Renal pelvis (tissue), 1 donor: ENCODE measurements at regions not wholly inside any gene's neighbourhood (a gene's known extent, or its start where the extent isn't known, plus 50 kb on each side); places are given as distances from the start of the nearest gene placed in this dataset.
"Not testable (repeated sequence)": the region's sequence is repeated elsewhere in the genome, so short reads cannot be mapped to it uniquely, and the experiment has no call there.

ENCODE experiments used
- DNase-seq: peaks from one replicate; pipeline ENCODE4 v3.0.0-alpha.2; 2013

DNA sequence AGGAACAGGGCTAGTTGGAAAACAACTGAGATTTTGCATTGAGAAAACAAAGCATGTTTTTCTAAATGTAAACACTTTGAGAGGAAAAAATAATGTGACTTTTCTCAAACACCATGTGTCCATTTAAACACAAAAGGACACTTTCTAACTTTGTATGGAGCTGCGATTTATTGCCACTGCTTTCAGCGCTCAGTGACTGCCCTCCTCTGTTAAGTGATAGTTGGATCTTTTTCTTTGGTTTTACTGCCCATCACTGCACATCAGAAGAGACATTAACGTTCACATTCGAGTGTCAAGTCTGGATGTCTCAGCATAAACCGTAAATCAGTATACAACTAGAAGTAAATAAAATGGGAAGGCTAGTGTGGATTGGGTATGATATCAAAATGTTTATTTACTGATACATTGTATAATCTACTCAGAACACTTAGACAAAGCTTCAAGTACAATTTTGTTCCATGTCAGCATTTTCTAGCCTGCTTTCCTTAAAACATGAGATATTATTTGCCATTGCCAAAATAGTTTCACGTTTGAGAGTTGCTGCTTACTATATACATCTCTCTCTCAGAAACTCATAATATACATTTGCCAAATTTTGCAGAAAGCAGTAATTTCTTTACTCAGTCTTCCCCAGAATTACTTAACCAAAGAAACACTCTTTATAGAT, 237.6 kb downstream of the IKZF2 start:
- DNase-seq = no peak

DNA sequence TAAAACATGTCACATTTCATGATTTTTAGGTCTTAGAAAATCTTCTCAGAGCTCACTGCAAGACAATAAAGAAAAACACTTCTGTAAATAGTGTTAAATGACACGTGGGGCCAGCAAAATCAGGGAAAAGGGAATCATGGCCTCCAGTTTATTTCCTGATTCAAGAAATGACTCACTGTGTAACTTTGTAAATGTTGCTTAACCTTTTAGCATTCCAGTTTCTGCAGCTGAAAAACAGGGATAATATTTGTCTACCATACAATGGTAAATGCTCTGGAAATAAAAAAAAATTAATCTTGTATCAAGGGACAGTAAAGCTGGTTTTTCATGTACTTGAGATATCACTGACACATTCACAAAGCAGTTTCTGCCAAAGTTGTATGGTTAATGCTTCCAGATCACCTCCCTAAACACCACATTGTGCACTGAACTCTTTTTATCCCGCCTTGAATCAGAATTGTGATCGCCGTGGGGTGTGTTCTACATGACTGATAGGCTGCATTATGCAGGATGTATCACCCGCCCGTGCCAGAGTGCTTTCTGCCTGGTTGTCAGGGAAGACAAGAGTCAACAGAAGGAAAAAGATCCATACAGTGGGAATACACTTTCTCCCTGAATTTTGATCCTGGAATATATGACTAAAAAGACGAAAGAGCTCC, 238.8 kb downstream of the IKZF2 start:
- no peak for DNase-seq

DNA sequence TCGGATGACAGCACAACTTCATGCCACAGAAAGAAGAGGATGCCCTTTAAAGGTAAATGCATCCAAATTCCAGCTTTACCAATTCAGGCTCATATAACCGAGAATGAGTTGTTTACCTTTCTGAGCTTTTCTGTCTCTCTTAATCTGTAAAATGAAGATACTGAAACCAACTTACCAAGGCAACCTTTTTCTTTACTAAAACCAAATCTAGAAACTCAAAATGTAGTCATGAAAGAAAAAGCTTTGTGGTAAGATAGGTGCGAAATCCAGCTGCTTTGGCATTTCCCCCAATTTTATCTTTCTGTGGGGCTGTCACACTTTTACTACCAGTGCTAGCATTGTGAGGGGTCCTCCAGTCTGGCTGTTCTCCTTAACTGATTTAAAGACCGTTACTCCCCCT, 240.4 kb downstream of the IKZF2 start:
- no peak for DNase-seq

DNA sequence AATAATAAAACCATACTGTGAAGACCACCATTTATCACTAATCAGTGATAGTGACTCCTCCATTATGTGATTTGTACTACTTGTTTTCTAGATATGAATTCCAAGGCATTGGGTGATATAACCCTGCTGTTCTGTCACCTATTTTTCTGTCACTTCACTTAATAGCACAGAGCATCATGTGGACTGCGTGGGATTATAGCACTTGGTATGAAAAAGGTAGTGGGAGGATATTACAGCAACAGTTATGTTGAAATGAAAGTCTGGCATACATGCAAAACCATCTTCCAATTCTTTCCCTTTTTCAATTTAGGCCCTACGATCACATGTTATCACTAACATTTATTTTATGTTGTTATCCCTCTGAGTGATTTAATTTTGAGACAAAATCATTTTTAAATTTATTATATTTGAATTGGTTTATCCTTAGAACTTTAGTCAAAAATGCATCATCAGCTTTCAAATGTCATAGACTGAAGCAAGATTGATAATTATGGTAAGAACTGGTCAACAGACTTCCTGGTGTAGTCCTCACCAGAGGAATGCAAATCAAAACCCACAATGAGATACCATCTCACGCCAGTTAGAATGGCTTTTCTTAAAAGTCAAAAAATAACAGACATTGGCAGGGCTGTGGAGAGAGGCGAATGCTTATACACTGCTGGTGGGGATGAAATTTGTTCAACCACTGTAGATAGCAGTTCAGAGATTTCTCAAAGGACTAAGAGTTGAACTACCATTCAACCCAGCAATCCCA, 242.6 kb downstream of the IKZF2 start:
- no peak for DNase-seq

DNA sequence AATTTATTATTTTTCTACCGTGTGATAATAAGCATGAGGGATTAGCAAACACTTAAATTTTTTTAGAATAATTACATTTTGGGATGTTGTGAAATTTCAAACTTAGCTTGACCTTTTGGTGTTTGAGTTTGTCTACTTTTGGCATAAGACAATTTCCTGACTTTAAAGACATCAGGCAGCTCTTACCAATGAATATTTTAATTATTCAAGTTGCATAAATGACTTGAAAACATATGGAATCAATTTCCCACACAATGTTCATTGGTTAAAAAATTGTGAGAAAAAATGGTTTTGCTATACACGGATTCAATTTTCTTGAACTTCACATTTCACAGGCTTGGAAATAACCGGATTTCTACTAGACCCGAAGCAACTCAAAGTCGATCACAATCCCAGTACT, 243.4 kb downstream of the IKZF2 start:
- DNase-seq = no peak

DNA sequence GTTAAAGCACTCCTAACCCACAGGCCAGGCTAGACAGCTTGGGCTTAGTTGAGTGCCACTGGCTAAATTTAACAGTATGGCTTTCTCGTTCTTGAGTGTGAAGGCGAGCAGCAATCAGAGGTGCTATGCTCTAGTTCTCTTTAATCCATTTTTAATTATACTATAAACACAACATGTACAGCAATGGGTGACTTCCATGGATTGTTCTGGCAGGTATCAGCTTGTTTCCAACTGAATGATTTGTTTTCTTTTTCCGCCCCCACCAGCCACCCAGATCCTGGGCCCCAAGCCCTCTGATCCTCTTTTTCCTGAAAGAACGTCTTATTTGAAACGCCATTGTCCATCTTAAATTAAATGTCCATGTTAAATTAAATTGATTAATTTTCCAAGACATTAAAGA, 244.8 kb downstream of the IKZF2 start:
- DNase-seq = no peak

DNA sequence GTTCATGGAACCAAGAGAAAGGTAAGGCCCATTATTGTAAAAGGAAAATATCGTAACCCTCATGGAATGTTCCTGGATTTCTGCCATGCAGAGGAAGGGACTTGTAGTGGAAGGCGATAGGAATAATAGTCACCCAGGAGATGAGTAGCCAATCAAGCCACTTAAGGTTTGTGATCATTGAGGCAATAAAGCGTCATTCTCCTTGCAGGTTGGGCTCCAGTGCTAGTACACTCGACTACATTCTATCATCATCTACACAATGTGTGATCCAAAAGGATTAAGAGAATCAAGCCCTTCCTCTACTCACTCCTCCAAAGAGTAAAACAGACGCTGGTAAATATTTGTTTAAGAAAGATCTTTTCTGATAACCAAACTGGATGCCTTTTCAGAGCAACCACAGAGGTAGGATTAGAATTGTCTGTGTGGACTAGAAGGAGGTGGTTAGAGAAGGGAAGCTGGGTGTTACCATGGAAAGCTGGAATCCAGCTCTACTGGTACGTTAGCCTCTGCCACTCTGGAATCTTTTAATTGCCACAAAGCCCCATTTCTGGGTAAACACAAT, 245.7 kb downstream of the IKZF2 start:
- no peak for DNase-seq

DNA sequence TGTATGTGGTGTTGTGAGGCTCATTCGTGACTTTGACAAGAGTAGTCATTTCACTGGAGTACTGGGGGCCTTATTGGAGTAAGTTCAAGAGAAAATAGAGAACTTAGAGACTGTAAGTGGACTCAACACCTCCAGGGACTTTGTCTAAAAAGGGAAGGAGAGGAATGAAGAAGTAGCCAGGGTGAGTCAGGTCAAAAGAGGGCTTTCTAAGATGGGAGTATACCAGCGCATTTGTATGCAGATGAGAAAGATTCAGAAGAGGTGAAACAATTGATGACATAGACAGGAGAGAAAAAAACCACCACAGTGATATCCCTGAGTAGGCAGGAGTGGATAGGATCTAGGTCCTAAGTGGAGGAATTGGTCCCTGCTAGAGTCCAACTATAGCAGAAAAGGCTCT, 246.8 kb downstream of the IKZF2 start:
- DNase-seq = no peak

DNA sequence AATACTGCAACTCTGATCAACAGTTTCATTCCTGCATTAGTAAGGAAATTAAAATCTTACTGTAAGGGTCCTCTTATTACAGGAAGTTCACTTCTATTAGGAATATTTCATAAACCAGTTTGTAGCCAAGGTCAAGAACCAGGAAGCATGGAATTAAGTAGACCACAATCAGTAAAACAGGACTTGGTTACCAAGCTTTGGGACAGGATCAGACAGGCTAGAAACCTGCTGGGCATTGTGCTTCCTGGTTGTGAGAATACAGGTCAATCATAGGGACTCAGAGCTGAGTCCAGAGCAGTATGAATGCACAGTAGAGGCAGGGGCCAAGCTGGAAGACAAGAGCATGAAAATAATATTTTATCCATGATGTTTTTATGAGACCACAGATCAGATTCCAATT, 248.0 kb downstream of the IKZF2 start:
- no peak for DNase-seq

DNA sequence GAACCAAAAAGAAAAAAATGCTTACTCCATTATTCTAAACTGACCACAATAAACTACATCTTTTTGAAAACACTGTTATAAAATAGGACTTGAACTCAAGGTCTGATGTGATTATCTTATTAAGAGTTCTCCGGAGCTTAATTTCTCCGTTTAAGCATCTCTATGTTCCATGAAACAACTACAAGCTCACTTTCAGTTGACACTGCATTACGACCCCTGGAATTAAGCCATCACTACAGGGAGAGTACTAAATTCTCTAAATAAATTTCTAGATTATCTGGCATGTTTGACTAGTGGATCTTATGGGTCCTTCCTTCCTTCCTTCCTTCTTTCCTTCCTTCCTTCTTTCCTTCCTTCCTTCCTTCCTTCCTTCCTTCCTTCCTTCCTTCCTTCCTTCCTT, 249.0 kb downstream of the IKZF2 start:
- DNase-seq = no peak

DNA sequence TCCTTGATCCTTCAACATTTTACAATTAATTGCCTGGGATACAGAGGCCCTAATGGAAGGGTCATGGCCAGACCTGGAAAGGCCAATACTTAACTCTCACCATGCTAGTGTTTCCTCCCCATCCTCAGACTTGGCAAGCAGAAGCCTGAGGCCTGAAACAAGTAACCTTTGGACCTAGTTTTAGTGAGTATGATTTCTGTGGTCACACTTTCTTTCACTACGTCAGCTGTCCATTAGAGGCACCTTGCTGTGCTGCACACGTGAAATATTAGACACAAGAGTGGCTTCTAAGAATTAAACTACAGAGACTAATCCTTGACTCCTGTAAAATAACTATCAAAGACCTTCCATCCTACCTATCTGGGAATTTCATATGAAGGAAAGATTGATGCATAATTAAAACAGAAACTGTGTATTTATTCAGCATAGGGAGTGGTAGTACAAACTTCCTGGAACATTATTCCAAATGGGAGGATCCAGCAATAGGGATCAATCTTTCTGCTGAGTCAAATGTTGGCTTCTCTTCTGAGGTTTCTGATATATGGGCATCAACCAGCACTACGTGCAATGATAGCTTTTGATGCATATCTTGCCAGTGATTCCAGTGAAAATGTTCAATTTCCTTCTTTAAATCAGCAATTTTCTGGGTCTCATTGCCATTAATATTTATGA, 249.7 kb downstream of the IKZF2 start:
- DNase-seq = no peak

DNA sequence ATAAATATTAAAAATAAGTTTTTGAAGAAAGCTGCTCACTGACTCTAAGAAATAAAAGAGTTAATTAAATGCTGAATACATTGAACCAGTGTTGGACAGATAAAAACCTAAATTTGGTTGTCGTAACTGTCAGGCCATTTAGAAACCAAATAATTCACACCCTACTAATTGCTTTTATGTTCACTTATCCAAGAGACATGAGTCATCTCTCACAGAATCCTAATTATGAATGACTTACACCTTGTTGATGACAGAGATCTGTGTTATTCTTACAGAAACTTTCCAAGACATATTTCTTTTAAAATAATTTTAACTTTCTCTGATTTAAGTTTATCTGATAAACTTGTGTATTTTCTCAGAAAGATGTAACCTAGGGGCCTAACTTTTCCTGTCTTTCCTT, 250.7 kb downstream of the IKZF2 start:
- DNase-seq = no peak

DNA sequence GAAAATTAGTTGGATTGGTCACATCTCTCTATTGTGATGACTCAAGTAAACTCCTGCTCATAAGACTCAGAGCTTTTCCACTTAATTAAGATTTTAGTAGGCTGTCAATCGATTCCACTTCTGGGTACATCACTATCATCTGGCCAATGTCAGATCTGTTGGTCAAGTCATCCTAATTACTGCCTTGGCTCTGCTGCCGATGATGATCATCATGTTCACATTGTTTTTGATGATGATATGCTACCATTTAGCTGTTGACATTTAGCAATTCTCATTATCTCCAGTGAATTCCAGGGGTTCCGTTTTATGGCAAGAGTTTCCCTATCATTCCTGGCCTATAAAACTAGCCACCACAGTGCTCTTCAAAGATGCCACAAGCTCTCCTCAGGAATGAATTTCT, 253.4 kb downstream of the IKZF2 start:
- DNase-seq = no peak

DNA sequence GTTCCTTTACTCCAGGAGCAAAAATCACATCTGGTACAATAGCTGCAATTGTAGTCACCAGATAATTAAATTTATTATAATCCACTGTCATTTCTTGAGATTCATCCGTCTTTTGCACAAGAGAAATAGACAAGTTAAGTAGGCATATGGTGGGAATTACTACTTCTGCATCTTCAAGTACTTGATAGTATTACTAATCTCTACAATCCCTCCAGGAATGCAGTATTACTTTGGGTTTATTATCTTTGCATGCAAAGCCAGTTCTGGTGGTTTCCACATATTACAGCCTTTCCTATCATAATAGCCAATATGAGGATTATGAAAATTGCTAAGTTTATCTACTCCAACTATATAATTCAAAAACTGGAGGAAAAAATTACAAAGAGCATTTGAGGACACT, 254.1 kb downstream of the IKZF2 start:
- no peak for DNase-seq

DNA sequence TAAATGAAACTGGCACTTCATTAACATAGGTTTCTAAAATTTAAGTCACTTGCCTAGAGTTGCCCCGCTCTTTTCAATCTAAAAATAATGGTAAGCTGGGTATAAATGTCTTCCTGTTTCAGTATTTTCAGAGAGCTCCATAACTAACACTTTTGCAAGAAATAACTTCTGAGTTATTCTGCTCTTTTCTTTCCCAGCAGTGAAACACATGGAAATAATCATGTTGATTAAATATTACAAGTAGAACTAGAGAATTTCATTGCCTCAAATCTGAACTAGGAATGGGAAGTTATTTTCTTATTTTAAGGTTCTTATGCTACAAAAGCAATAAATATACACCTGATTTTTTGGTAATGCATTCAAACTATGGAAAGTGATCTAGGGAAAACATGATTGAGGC, 257.4 kb downstream of the IKZF2 start:
- DNase-seq = no peak

DNA sequence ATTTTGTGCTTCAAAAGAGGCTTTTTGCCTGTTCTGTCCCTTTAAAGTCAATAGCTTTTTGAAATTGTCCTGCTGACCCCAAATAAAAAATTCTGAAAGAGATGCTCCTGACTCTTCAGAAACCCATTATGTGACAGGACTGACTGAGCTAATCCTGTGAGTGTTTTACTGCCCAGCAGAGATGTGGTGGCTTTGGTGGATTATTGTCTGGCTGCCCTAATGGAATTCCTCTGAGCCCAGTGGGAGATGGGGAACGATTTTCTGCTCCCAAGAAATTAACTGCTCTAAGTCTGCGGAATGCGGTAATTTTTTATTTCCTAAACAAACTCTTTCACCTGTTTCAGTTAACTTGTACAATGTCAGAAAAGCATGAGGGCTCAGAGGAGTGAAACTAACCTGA, 258.2 kb downstream of the IKZF2 start:
- DNase-seq = no peak

DNA sequence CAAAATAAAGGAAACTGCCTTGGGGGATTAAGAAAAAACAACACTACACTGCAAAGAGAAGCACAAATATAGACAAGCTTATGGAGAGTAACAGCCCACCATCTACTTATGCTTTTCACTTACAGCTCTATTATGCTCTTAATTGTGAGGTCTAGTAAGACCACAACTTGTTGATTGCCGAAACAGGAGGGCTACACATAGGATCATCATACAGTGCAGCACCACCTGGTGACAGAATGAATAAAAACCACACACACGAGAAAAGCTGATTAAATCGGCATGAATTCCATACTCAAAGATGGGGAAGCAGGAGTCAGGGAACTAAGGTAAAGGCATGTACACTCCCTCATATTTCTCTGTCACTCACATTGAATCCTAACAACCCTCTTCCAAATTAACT, 259.2 kb downstream of the IKZF2 start:
- no peak for DNase-seq

DNA sequence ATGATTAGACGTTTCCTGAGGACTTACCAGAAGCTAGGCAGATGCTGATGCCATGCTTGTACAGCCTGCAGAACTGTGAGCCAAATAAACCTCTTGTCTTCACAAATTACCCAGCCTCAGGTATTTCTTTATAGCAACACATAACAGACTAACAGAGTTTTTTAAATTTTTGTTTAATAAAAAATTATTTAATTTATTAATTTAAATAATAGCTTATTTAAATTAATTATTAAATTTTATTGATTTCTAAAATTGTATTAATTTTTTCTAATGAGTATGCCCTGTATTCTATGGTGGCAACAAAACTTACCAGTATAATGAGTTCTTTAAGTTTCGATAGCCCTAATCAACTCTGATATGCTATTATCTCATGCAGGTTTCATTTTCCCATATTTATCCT, 259.8 kb downstream of the IKZF2 start:
- DNase-seq = no peak

DNA sequence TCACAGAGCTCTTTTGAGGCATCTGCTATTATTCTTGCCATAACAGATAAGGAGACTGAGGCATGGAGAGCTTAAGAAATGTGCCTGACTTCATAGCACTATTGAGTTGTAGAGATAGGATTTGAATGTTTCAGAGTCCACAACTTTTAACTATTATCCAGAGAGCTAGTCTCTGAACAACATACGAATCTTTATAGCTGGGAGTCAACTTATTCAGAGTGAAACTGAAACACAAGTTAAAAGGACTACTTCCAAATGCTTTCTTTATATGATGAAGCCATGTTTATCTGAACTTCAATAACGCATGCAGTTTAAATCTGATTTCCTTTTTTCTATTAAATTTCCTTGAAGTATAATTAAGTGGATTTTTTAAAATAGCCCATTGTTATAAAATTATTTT, 268.8 kb downstream of the IKZF2 start:
- no peak for DNase-seq

DNA sequence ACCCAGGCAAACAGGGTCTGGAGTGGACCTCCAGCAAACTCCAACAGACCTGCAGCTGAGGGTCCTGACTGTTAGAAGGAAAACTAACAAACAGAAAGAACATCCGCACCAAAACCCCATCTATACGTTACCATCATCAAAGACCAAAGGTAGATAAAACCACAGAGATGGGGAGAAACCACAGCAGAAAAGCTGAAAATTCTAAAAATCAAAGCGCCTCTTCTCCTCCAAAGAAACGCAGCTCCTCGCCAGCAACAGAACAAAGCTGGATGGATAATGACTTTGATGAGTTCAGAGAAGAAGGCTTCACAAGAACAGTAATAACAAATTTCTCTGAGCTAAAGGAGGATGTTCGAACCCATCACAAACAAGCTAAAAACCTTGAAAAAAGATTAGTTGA, 274.9 kb downstream of the IKZF2 start:
- not testable (repeated sequence) for DNase-seq

DNA sequence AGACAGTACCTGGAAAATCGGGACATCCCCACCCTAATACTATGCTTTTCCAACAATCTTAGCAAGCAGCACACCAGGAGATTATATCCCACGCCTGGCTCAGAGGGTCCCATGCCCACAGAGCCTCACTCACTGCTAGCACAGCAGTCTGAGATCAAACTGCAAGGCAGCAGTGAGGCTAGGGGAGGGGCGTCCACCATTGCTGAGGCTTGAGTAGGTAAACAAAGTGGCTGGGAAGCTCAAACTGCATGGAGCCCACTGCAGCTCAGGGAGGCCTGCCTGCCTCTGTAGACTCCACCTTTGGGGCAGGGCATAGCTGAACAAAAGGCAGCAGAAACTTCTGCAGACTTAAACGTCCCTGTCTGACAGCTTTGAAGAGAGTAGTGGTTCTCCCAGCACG, 275.5 kb downstream of the IKZF2 start:
- not testable (repeated sequence) for DNase-seq

DNA sequence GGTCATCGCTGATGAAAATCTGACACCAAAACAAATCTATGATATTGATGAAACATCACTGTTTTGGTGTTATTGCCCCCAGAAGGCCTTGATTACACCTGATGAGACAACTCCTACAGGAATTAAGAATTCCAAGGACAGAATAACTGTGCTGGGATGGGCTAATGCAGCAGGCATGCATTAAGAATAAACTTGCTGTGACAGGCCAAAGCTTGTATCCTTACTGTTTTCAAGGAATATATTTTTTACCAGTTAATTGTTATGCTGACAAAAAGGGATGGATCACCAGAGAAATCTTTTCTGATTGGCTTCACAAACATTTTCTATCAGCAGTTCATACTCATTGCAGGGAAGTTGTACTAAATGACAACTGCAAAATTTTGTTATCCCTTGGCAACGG, 278.2 kb downstream of the IKZF2 start:
- no peak for DNase-seq

DNA sequence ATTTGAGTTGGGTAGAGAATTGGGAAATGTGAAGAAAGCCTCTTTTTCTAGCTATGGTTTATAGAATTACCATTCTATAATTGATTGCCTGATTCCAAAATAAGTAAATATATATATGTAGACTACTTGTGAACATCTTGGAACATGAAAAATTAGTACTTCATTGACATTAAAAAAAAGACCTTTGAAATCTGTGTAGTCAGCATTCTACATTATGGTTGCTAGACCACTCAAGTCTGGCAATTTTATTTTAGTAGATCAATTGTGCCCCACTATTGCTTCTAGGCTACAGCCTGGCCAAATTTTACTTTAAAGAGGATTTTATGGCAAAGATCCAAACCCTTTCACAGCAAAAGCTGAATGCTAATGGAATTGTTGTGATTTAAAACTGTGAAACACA, 279.8 kb downstream of the IKZF2 start:
- DNase-seq = no peak
